Gastrocnemius medialis (tissue), 4 donors: ENCODE measurements at regions not wholly inside any gene's neighbourhood (a gene's known extent, or its start where the extent isn't known, plus 50 kb on each side); places are given as distances from the start of the nearest gene placed in this dataset.

Experiments used
- CTCF ChIP-seq, 5 experiments: fragments of 450-650 bp in 3 of 5; fragments of 200-600 bp in 2 of 5; sonication (generic) in 2 of 5; IDR thresholded peaks in 4 of 5; conservative IDR thresholded peaks in 1 of 5; 1 replicate in 4 of 5; 2 replicates in 1 of 5; pipeline ENCODE4 v1.5.1; 2016 to 2019; ENCODE audit warnings: antibody characterized with exemption in 5 of 5, mild to moderate bottlenecking in 3 of 5, moderate library complexity in 3 of 5
- POLR2A ChIP-seq, 2 donors: fragments of 450-650 bp; IDR thresholded peaks; one replicate each; pipeline ENCODE4 v1.6.1; 2017; ENCODE audit warnings: antibody characterized with exemption in 2 of 2, mild to moderate bottlenecking in 2 of 2, moderate library complexity in 2 of 2

DNA sequence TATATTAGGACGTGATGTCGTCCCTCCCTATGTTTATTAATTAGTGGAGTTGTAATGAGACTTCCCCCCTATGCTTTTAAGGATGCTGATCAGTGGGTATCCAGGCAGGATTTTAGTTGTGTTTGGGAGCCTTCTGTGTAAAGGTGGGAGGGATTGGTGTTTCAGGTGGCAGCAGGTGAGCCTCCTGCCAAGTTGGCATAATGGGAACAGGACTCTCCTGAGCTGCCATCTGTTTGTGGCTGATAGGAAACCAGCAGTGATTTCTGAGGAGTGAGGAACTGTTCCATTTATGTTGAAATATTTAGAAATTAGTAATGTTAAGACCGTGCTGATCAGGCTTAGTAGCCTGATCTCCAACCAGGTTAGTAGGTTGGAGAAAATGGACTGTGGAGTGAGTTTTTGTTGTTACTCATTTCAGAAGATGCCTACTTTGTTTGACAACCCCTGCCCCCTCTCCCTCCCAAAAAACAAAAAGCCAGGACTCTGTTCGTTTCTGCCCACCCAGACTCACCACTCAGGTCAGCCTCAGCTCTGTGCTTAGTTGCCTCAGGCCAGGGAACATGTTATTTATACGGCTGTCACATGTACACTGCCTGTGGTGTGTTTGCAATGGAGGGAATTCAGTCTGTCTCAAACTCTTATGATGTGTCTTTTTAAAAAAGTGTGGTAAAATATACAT is 55.4 kb upstream of the TULP4 start:
- TF ChIP-seq CTCF (IDR thresholded peaks at IDR 0.05 in 4 of 5, conservative IDR thresholded peaks at IDR 0.05 in 1 of 5) (no peak), POLR2A (IDR thresholded peaks at IDR 0.05) (peak in 1 of 2 donors; percentile 27)
